Suprapubic skin (tissue), 4 donors: ENCODE measurements at regions not wholly inside any gene's neighbourhood (a gene's known extent, or its start where the extent isn't known, plus 50 kb on each side); places are given as distances from the start of the nearest gene placed in this dataset.

Experiments used
- CTCF ChIP-seq, 2 donors: fragments of 200-600 bp in 1 of 2; fragments of 450-650 bp in 1 of 2; sonication (generic) in 1 of 2; IDR thresholded peaks; one replicate each; pipeline ENCODE4 v1.5.1; 2016 to 2019; ENCODE audit warnings: antibody characterized with exemption in 2 of 2, mild to moderate bottlenecking in 1 of 2, moderate library complexity in 1 of 2
- POLR2A ChIP-seq, 2 donors: fragments of 450-650 bp; IDR thresholded peaks; one replicate each; pipeline ENCODE4 v1.6.1; 2017; ENCODE audit warnings: antibody characterized with exemption in 2 of 2, mild to moderate bottlenecking in 2 of 2, moderate library complexity in 2 of 2
- POLR2AphosphoS5 ChIP-seq, 3 donors: sonication (generic); formaldehyde crosslinking; IDR thresholded peaks; one replicate each; pipeline ENCODE4 v1.6.1; 2017; ENCODE audit warnings: antibody characterized with exemption in 3 of 3

- TF ChIP-seq POLR2A (IDR thresholded peaks at IDR 0.05) (no peak), POLR2AphosphoS5 (IDR thresholded peaks at IDR 0.05) (no peak), CTCF (IDR thresholded peaks at IDR 0.05) (no peak)
Measured at GRCh38 chr4:3877868-3878267, 111.7 kb downstream of the ADRA2C start.
